ENCODE measurements at regions not wholly inside any gene's neighbourhood (a gene's known extent, or its start where the extent isn't known, plus 50 kb on each side); places are given as distances from the start of the nearest gene placed in this dataset.
A peak's percentile ranks its signal among the peaks of the same experiment; 100 is the strongest.

DNA sequence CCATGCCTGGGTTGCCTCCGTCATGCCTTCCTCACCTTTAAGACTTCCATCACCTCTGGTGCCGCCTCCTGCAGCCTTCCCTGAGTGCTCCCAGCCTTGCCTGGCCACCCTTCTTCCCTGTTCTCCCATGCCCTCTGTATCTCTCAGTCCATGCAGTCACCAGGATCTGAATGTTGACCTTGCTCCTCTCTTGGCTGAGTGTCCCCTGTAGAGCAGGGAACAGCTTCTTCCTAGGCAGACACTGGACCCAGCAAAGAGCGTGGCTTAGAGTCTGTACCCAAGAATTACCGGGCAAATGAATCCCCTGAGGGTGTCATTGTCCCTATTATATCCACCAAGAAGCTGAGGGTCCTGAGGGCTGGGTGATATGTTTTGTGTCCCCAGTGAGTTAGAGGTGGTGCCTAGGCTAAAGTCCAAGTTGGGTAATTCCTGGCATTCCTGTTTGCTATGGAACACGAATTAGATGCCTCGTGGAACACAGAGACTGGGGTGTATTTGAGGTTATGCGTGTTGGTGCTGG is 505.6 kb downstream of the RPS24 start:
- intact Hi-C loops (cut with DNase I) = no loop called here
- Histone ChIP-seq H3K4me1 (peaks cover 12 to 14% of the 10 kb centered on the region in 2 donors), H3K27ac (no peak overlapping the region), H3K9me3 (no peaks in the 10 kb centered on the region), H3K27me3 (no peaks in the 10 kb centered on the region), H3K36me3 (no peaks in the 10 kb centered on the region), H3K4me3 (no peak overlapping the region)
- TF ChIP-seq, protein P1, sequence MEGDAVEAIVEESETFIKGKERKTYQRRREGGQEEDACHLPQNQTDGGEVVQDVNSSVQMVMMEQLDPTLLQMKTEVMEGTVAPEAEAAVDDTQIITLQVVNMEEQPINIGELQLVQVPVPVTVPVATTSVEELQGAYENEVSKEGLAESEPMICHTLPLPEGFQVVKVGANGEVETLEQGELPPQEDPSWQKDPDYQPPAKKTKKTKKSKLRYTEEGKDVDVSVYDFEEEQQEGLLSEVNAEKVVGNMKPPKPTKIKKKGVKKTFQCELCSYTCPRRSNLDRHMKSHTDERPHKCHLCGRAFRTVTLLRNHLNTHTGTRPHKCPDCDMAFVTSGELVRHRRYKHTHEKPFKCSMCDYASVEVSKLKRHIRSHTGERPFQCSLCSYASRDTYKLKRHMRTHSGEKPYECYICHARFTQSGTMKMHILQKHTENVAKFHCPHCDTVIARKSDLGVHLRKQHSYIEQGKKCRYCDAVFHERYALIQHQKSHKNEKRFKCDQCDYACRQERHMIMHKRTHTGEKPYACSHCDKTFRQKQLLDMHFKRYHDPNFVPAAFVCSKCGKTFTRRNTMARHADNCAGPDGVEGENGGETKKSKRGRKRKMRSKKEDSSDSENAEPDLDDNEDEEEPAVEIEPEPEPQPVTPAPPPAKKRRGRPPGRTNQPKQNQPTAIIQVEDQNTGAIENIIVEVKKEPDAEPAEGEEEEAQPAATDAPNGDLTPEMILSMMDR (IDR thresholded peaks at IDR 0.05) = no peak
- DNase-seq (no peak), ATAC-seq (no peak)

DNA sequence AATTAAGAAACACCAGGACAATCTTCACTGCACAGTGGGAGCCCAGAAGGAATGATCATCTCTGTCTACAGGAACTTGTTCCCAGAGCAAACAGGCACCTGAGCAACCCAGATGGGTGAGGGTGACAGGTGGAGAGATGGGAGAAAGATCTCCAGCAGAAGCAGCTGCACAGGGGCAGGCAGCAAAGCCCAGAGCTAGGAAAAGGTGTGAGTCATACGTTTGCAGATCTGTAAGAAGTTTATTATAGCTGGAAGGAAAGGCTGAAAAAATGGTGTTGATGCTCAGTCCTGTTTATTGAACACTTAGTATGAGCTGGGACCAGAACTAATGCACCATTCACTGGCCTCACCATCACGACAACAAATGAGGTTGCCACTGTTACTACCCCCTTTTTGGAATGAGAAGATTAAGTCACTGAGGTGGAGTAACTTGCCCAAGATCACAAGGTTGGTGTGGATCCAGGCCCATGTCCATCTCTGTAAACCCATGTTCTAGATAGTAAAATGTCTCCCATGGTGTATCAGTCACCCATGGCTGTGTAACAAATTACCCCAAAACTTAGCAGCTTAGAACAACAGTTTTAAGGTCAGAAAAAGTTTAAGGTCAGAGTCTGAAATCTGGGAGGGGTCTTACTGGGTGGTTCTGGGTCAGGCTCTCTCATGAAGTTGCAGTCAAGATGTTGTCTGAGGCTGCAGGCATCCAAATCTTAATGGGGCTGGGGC is 506.9 kb downstream of the RPS24 start:
- no peak overlapping the region for H3K4me3 ChIP-seq
- intact Hi-C loops (cut with DNase I) = no loop called here
- no peak for DNase-seq
- H3K27ac ChIP-seq = no peak overlapping the region
- H3K4me1 ChIP-seq = peaks cover 15 to 21% of the 10 kb centered on the region in 2 donors
- no peaks in the 10 kb centered on the region for H3K27me3 ChIP-seq
- no peaks in the 10 kb centered on the region for H3K9me3 ChIP-seq
- no peaks in the 10 kb centered on the region for H3K36me3 ChIP-seq
- ATAC-seq = no peak
- TF ChIP-seq, protein P1 (IDR thresholded peaks at IDR 0.05) = no peak

DNA sequence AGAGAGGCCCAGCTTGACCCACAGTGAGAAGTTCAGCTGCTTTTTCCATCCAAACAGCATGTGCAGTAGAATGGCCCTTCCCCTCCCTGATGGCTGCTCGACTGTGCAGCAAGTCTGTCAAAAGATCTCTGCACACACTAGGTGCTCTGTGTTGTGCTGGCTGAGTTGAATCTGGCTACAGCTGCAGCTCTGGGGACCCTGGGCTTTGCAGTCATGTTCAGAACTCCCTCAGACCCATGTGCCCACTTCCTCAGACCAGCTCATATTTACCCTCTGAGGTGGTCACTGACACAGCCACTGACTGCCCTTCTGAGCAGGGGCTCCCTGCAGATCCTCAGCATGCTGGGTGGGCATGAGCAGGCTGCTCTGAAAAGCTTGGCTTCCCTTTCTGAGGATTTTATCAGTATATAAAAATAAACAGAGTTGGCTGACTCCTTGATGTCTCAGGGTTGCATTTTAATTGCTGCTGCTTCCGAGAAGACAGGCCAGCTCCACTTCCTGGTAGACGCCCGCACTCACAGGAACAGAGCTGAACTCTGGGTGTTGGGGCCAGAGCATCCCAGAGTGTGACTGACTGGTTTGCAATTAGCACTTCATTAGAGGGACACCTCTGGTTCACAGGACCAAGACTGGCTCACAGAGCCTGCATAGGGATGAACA is 507.9 kb downstream of the RPS24 start:
- intact Hi-C loops (cut with DNase I) = no loop called here
- Histone ChIP-seq H3K36me3 (no peaks in the 10 kb centered on the region), H3K27ac (peak overlapping the region in 1 of 2 donors; percentile 75), H3K27me3 (no peaks in the 10 kb centered on the region), H3K4me1 (peaks cover 15 to 21% of the 10 kb centered on the region in 2 donors), H3K4me3 (no peak overlapping the region), H3K9me3 (no peaks in the 10 kb centered on the region)
- ATAC-seq (peak; percentile 45), DNase-seq (peak in 2 of 4 donors; percentile 83 to 92)
- TF ChIP-seq, protein P1 (IDR thresholded peaks at IDR 0.05) = no peak

GRCh38 chr10:78542141-78542489 is 508.5 kb downstream of the RPS24 start:
- ATAC-seq (no peak), DNase-seq (no peak)
- TF ChIP-seq, protein P1 (IDR thresholded peaks at IDR 0.05) = no peak
- peaks cover 15 to 21% of the 10 kb centered on the region in 2 donors for H3K4me1 ChIP-seq
- H3K9me3 ChIP-seq = no peaks in the 10 kb centered on the region
- H3K27ac ChIP-seq = peak overlapping the region; percentile 58 to 75
- intact Hi-C loops (cut with DNase I) = no loop called here
- H3K4me3 ChIP-seq = no peak overlapping the region
- H3K27me3 ChIP-seq = no peaks in the 10 kb centered on the region
- no peaks in the 10 kb centered on the region for H3K36me3 ChIP-seq

DNA sequence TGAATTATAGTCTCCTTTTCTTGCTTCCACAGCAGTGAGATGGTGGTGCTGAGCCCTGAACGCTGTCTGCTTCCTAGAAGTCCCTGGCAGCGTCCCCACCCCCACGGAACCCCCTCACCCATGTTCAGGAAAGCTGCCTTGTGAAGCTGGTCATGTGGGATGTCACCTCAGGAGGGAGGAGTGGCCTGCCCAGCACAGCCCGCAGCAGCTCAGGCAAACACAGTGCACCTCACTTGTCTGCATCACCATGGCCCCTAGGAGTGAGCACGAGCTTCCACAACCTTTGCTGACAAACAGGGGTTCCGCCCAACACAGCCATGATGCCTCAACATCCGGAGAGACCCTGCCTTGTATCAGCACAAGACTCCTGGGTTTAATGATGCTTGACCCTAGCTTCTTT is 508.9 kb downstream of the RPS24 start:
- DNase-seq = no peak

More for the DNA sequence above, 508.9 kb downstream of the RPS24 start:
- Histone ChIP-seq H3K9me3 (no peaks in the 10 kb centered on the region), H3K27ac (peak overlapping the region; percentile 58 to 75), H3K4me1 (peaks cover 15 to 21% of the 10 kb centered on the region in 2 donors), H3K36me3 (no peaks in the 10 kb centered on the region), H3K4me3 (no peak overlapping the region), H3K27me3 (no peaks in the 10 kb centered on the region)
- TF ChIP-seq, protein P1 (IDR thresholded peaks at IDR 0.05) = no peak
- intact Hi-C loops (cut with DNase I) = no loop called here
- ATAC-seq = no peak

Measured in left lung (tissue), 4 donors.